ENCODE measurements at regions not wholly inside any gene's neighbourhood (a gene's known extent, or its start where the extent isn't known, plus 50 kb on each side); places are given as distances from the start of the nearest gene placed in this dataset.

DNA sequence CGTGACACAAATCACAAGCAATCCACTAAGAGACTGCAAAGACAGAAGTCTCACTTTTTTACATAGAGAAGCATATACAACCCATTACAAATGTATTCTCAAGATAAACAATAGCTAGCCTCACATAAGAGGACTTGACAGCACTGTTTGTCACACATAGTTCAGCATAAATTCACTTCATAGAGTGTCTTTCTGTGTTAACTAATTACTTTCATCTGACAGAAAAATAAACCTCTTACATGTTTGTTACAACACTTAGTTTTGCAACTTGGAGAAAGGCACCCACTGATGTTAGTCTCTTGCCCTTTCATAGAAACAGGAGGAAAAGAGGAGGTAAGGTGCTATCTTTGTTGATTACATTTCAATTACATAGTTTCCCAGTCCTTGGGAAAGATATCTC, 2221.9 kb upstream of the RAG2 start:
- Histone ChIP-seq H3K27ac (ENCODE audit: low read length) (no peak overlapping the region), H3K36me3 (ENCODE audit: control insufficient read depth in 2 of 2, insufficient read depth in 2 of 2, low read length in 2 of 2) (no peaks in the 10 kb centered on the region), H3K4me1 (ENCODE audit: control insufficient read depth, insufficient read depth, low read length) (no peaks in the 10 kb centered on the region), H3K9ac (ENCODE audit: low read length in 2 of 2) (no peak overlapping the region), H3K4me3 (ENCODE audit: low read length in 2 of 2) (no peak overlapping the region), H3K9me3 (ENCODE audit: control insufficient read depth in 2 of 2, low read length in 2 of 2) (no peaks in the 10 kb centered on the region), H3K27me3 (ENCODE audit: control insufficient read depth in 1 of 2, insufficient read depth in 2 of 2, low read length in 2 of 2) (no peaks in the 10 kb centered on the region)

DNA sequence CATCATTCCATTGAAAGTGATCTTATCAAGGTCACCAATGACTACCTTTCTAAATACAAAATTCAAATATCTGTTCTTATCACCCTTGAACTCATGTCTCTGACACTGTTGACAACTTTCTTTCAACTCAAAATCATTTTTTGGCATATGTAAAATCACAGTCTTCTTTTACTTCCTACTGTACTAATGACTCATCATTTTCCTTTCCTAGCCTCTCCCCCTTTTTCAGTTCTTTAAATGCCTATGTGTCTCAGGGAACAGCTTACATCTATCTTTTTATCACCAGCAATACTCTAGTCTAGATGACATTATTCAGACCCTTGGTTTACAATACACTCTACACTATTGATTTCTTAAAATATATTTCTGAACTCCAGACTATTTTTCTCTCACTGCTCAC, 2220.7 kb upstream of the RAG2 start:
- Histone ChIP-seq H3K4me3 (ENCODE audit: low read length in 2 of 2) (no peak overlapping the region), H3K4me1 (ENCODE audit: control insufficient read depth, insufficient read depth, low read length) (no peaks in the 10 kb centered on the region), H3K27me3 (ENCODE audit: control insufficient read depth in 1 of 2, insufficient read depth in 2 of 2, low read length in 2 of 2) (no peaks in the 10 kb centered on the region), H3K9ac (ENCODE audit: low read length in 2 of 2) (no peak overlapping the region), H3K9me3 (ENCODE audit: control insufficient read depth in 2 of 2, low read length in 2 of 2) (no peaks in the 10 kb centered on the region), H3K27ac (ENCODE audit: low read length) (no peak overlapping the region), H3K36me3 (ENCODE audit: control insufficient read depth in 2 of 2, insufficient read depth in 2 of 2, low read length in 2 of 2) (no peaks in the 10 kb centered on the region)

DNA sequence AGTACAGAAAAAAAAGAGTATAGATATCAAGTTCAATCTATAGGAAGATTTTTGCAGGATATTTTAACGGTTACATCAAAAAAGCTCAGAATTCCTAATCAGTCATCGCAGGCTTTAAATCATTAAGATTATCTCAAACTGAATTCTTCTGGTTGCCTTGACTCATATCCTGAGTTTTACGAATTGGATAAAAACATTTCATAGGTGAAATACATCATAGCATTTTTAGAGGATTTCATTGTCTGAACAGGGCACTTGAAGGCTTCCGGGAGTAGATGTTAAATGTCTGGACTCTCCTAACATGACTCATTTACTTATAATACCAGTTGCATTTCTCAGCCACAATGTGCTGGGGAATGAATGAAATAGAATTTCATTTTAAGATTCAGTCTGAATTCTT, 2216.6 kb upstream of the RAG2 start:
- H3K9ac ChIP-seq (ENCODE audit: low read length in 2 of 2), result no peak overlapping the region

GRCh38 chr11:38809521-38809920, 2211.5 kb upstream of the RAG2 start:
- Histone ChIP-seq H3K27ac (ENCODE audit: low read length) (no peak overlapping the region), H3K36me3 (ENCODE audit: control insufficient read depth in 2 of 2, insufficient read depth in 2 of 2, low read length in 2 of 2) (no peaks in the 10 kb centered on the region), H3K4me3 (ENCODE audit: low read length in 2 of 2) (no peak overlapping the region), H3K9me3 (ENCODE audit: control insufficient read depth in 2 of 2, low read length in 2 of 2) (no peaks in the 10 kb centered on the region), H3K27me3 (ENCODE audit: control insufficient read depth in 1 of 2, insufficient read depth in 2 of 2, low read length in 2 of 2) (no peaks in the 10 kb centered on the region), H3K4me1 (ENCODE audit: control insufficient read depth, insufficient read depth, low read length) (no peaks in the 10 kb centered on the region), H3K9ac (ENCODE audit: low read length in 2 of 2) (no peak overlapping the region)

More for the DNA sequence above, 2216.6 kb upstream of the RAG2 start:
- no peak overlapping the region for H3K27ac ChIP-seq (ENCODE audit: low read length)
- no peaks in the 10 kb centered on the region for H3K9me3 ChIP-seq (ENCODE audit: control insufficient read depth in 2 of 2, low read length in 2 of 2)
- no peaks in the 10 kb centered on the region for H3K27me3 ChIP-seq (ENCODE audit: control insufficient read depth in 1 of 2, insufficient read depth in 2 of 2, low read length in 2 of 2)
- H3K36me3 ChIP-seq (ENCODE audit: control insufficient read depth in 2 of 2, insufficient read depth in 2 of 2, low read length in 2 of 2), result no peaks in the 10 kb centered on the region
- H3K4me3 ChIP-seq (ENCODE audit: low read length in 2 of 2), result no peak overlapping the region
- H3K4me1 ChIP-seq (ENCODE audit: control insufficient read depth, insufficient read depth, low read length), result no peaks in the 10 kb centered on the region

DNA sequence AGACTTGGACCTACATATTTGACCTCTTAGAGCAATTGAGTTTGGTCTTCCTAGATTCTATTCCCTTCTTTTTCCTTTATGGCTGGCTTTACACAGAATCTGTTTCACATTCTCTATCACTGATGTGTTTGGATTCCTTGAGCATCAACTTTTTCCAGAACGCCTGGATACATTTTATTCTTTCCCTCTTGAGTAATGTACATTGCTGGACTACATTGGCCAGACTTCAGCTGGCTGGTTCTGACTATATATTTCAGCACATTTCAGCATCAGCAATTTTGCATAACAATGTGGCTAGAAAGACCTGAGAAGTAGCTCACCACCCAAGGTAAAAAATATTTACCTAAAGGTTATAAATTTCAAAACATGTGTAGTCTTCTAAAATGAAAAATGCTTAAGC, 2198.2 kb upstream of the RAG2 start:
- H3K9me3 ChIP-seq (ENCODE audit: control insufficient read depth in 2 of 2, low read length in 2 of 2), result no peaks in the 10 kb centered on the region
- H3K36me3 ChIP-seq (ENCODE audit: control insufficient read depth in 2 of 2, insufficient read depth in 2 of 2, low read length in 2 of 2), result no peaks in the 10 kb centered on the region
- H3K27me3 ChIP-seq (ENCODE audit: control insufficient read depth in 1 of 2, insufficient read depth in 2 of 2, low read length in 2 of 2), result no peaks in the 10 kb centered on the region
- H3K27ac ChIP-seq (ENCODE audit: low read length), result no peak overlapping the region
- H3K4me3 ChIP-seq (ENCODE audit: low read length in 2 of 2), result no peak overlapping the region
- H3K9ac ChIP-seq (ENCODE audit: low read length in 2 of 2), result no peak overlapping the region
- no peaks in the 10 kb centered on the region for H3K4me1 ChIP-seq (ENCODE audit: control insufficient read depth, insufficient read depth, low read length)

DNA sequence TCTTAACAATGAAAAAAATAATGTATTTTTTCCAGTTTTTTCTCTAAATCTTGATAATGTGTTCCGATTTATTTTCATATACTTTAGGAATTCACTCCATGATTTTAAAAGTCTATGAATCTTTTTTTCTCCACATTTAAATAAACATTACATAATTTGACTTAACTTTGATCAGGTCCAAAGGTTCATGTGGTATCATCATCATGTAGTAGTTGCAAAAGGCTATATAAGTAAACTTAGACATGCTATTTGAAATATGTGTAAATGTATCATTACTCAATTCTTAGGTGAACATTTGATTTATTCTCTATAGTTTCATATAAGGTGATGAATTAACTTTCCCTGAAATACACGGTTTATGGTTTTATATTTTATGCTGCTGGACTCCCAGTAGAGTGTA, 2197.0 kb upstream of the RAG2 start:
- Histone ChIP-seq H3K27me3 (ENCODE audit: control insufficient read depth in 1 of 2, insufficient read depth in 2 of 2, low read length in 2 of 2) (no peaks in the 10 kb centered on the region), H3K4me1 (ENCODE audit: control insufficient read depth, insufficient read depth, low read length) (no peaks in the 10 kb centered on the region), H3K9me3 (ENCODE audit: control insufficient read depth in 2 of 2, low read length in 2 of 2) (no peaks in the 10 kb centered on the region), H3K27ac (ENCODE audit: low read length) (no peak overlapping the region), H3K36me3 (ENCODE audit: control insufficient read depth in 2 of 2, insufficient read depth in 2 of 2, low read length in 2 of 2) (no peaks in the 10 kb centered on the region), H3K4me3 (ENCODE audit: low read length in 2 of 2) (no peak overlapping the region), H3K9ac (ENCODE audit: low read length in 2 of 2) (no peak overlapping the region)

DNA sequence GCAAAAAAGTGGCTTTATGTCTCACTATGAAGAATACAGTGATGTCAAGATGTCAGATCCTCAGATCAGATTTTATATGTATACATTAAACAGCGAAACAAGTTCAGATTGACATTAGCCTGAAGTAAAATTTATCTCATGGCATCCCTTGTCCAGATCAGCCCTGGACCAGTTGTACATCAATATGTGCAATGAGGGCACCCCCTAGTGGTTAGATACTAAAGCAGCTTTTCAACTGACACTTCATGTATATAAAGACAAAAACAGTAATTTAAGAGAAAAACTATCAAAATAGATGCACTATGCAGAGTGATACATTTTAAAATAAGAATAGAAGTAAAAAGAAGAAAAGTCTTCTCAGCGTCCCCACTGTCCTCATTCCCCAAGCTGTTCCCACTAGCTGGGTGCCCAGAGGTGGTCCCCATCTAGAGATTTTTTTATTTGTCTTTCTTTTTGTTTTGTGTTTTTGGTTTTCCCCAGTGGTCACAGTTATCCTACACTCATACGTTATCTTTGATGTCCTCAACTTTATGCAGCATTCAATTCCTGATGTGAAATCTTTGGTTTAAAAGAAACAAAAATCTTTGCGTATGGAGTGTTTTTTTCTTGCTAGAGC, 2193.4 kb upstream of the RAG2 start:
- no peak overlapping the region for H3K9ac ChIP-seq (ENCODE audit: low read length in 2 of 2)
- no peak overlapping the region for H3K4me3 ChIP-seq (ENCODE audit: low read length in 2 of 2)
- no peaks in the 10 kb centered on the region for H3K27me3 ChIP-seq (ENCODE audit: control insufficient read depth in 1 of 2, insufficient read depth in 2 of 2, low read length in 2 of 2)
- no peaks in the 10 kb centered on the region for H3K36me3 ChIP-seq (ENCODE audit: control insufficient read depth in 2 of 2, insufficient read depth in 2 of 2, low read length in 2 of 2)
- H3K27ac ChIP-seq (ENCODE audit: low read length), result no peak overlapping the region
- H3K9me3 ChIP-seq (ENCODE audit: control insufficient read depth in 2 of 2, low read length in 2 of 2), result no peaks in the 10 kb centered on the region
- H3K4me1 ChIP-seq (ENCODE audit: control insufficient read depth, insufficient read depth, low read length), result no peaks in the 10 kb centered on the region

- no peak overlapping the region for H3K27ac ChIP-seq (ENCODE audit: low read length)
- H3K4me1 ChIP-seq (ENCODE audit: control insufficient read depth, insufficient read depth, low read length), result no peaks in the 10 kb centered on the region
- no peak overlapping the region for H3K9ac ChIP-seq (ENCODE audit: low read length in 2 of 2)
- H3K27me3 ChIP-seq (ENCODE audit: control insufficient read depth in 1 of 2, insufficient read depth in 2 of 2, low read length in 2 of 2), result no peaks in the 10 kb centered on the region
- no peak overlapping the region for H3K4me3 ChIP-seq (ENCODE audit: low read length in 2 of 2)
- H3K36me3 ChIP-seq (ENCODE audit: control insufficient read depth in 2 of 2, insufficient read depth in 2 of 2, low read length in 2 of 2), result no peaks in the 10 kb centered on the region
- no peaks in the 10 kb centered on the region for H3K9me3 ChIP-seq (ENCODE audit: control insufficient read depth in 2 of 2, low read length in 2 of 2)
Observed at GRCh38 chr11:38788561-38788960, 2190.5 kb upstream of the RAG2 start.

DNA sequence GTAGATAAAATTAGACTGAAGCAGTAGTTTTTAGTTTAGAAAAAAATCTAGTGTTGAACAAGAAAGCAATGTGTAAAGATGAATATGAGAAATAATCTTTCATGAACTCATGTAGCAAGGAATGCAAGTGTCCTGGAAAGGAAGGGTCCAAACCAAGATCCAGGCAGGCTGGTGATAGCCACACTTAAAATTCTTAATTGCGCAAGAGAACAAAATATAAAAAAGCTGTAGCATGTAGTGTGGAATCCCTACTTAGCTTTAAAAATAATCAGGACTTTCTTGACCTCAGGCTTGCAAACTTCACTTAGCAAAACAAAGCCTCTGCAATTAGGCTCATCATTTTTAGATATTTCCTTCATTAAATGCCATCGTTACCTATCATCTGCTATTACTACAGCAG, 2186.1 kb upstream of the RAG2 start:
- H3K27ac ChIP-seq (ENCODE audit: low read length), result no peak overlapping the region
- no peaks in the 10 kb centered on the region for H3K4me1 ChIP-seq (ENCODE audit: control insufficient read depth, insufficient read depth, low read length)
- H3K4me3 ChIP-seq (ENCODE audit: low read length in 2 of 2), result no peak overlapping the region
- no peaks in the 10 kb centered on the region for H3K27me3 ChIP-seq (ENCODE audit: control insufficient read depth in 1 of 2, insufficient read depth in 2 of 2, low read length in 2 of 2)
- no peak overlapping the region for H3K9ac ChIP-seq (ENCODE audit: low read length in 2 of 2)
- H3K9me3 ChIP-seq (ENCODE audit: control insufficient read depth in 2 of 2, low read length in 2 of 2), result no peaks in the 10 kb centered on the region
- H3K36me3 ChIP-seq (ENCODE audit: control insufficient read depth in 2 of 2, insufficient read depth in 2 of 2, low read length in 2 of 2), result no peaks in the 10 kb centered on the region

DNA sequence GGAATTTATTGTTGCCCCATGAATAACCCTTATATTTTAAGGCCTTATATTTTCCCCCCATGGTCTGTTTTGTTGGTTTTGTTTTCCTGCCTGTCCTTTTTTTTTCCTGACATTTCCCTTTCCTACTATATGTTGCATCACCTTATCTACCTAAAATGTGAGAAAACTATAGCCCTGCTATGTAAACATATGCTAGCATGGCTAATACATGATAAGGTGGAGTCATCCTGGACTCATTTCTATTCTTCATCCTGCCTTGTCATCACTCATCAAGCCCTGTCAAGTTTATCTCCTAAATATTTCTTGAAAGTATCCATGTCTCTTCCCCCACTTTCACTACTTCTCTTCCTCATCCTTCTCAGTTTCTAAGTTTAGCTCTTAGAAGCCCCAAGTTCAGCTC, 2168.8 kb upstream of the RAG2 start:
- no peaks in the 10 kb centered on the region for H3K9me3 ChIP-seq (ENCODE audit: control insufficient read depth in 2 of 2, low read length in 2 of 2)
- no peak overlapping the region for H3K9ac ChIP-seq (ENCODE audit: low read length in 2 of 2)
- no peak overlapping the region for H3K27ac ChIP-seq (ENCODE audit: low read length)
- no peaks in the 10 kb centered on the region for H3K4me1 ChIP-seq (ENCODE audit: control insufficient read depth, insufficient read depth, low read length)
- no peaks in the 10 kb centered on the region for H3K27me3 ChIP-seq (ENCODE audit: control insufficient read depth in 1 of 2, insufficient read depth in 2 of 2, low read length in 2 of 2)
- H3K36me3 ChIP-seq (ENCODE audit: control insufficient read depth in 2 of 2, insufficient read depth in 2 of 2, low read length in 2 of 2), result no peaks in the 10 kb centered on the region
- H3K4me3 ChIP-seq (ENCODE audit: low read length in 2 of 2), result no peak overlapping the region

DNA sequence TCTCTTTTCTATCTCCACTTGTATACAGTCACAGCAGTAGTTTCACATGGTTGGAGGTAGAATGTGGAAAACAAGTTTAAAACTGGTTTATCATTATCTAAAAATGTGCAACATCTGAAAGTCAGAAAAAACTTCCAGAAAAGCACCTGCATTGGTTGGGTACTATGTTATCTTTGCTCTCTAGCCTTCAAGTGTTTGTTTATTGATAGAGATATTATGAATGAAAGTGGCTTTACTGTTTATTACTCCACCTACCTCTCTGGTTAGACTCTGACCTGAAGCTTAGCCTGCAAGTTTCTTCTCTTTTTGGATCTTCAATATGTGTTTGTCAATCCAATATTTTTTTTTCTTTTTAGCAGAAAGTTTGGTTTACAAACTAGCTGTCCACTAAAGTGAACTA, 2161.4 kb upstream of the RAG2 start:
- Histone ChIP-seq H3K36me3 (ENCODE audit: control insufficient read depth in 2 of 2, insufficient read depth in 2 of 2, low read length in 2 of 2) (no peaks in the 10 kb centered on the region), H3K9ac (ENCODE audit: low read length in 2 of 2) (no peak overlapping the region), H3K4me1 (ENCODE audit: control insufficient read depth, insufficient read depth, low read length) (no peaks in the 10 kb centered on the region), H3K27ac (ENCODE audit: low read length) (no peak overlapping the region), H3K9me3 (ENCODE audit: control insufficient read depth in 2 of 2, low read length in 2 of 2) (no peaks in the 10 kb centered on the region), H3K27me3 (ENCODE audit: control insufficient read depth in 1 of 2, insufficient read depth in 2 of 2, low read length in 2 of 2) (no peaks in the 10 kb centered on the region), H3K4me3 (ENCODE audit: low read length in 2 of 2) (no peak overlapping the region)
